ENCODE measurements at regions not wholly inside any gene's neighbourhood (a gene's known extent, or its start where the extent isn't known, plus 50 kb on each side); places are given as distances from the start of the nearest gene placed in this dataset.
"Not testable (repeated sequence)": the region's sequence is repeated elsewhere in the genome, so short reads cannot be mapped to it uniquely, and the experiment has no call there.

- no peak for TF ChIP-seq CTCF (IDR thresholded peaks at IDR 0.05)
- no peak for ATAC-seq
- Histone ChIP-seq H3K27me3 (no peaks in the 10 kb centered on the region), H3K4me1 (peaks cover 8% of the 10 kb centered on the region), H3K36me3 (no peaks in the 10 kb centered on the region), H3K27ac (no peak overlapping the region), H3K9me3 (no peaks in the 10 kb centered on the region), H3K4me3 (no peak overlapping the region)
- intact Hi-C loops (cut with DNase I): no loop called here
- no peak for DNase-seq
These were observed 329.2 kb upstream of the PRR16 start for GRCh38 chr5:120134944-120135343.

- Histone ChIP-seq H3K4me1 (peaks cover 12% of the 10 kb centered on the region), H3K36me3 (no peaks in the 10 kb centered on the region), H3K27ac (no peak overlapping the region), H3K9me3 (no peaks in the 10 kb centered on the region), H3K4me3 (no peak overlapping the region), H3K27me3 (no peaks in the 10 kb centered on the region)
- no peak for ATAC-seq
- no peak for DNase-seq
- intact Hi-C loops (cut with DNase I): no loop called here
- no peak for TF ChIP-seq CTCF (IDR thresholded peaks at IDR 0.05)
These were observed 326.5 kb upstream of the PRR16 start for GRCh38 chr5:120137582-120137981.

DNA sequence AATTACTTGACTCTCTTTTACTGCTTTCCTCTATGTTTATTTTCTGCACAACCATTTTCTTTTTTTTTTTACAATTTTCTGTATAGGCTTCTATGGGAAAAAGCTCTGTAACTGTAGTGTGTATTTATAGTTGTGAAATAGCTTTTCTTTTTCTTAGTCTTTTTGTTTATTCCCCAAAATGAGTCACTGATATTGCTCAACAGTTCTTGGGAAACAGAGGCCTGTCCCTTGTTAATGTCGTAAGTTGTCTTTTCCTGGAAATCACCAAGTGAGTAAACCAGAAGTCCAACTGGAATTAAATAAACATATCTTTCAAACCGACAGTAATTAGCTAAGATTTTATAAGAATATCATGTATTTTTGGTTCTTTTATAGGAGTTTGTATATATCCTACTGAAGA is 325.1 kb upstream of the PRR16 start:
- H3K27ac ChIP-seq: peak overlapping the region; percentile 67
- ATAC-seq (peak; percentile 50), DNase-seq (no peak)

DNA sequence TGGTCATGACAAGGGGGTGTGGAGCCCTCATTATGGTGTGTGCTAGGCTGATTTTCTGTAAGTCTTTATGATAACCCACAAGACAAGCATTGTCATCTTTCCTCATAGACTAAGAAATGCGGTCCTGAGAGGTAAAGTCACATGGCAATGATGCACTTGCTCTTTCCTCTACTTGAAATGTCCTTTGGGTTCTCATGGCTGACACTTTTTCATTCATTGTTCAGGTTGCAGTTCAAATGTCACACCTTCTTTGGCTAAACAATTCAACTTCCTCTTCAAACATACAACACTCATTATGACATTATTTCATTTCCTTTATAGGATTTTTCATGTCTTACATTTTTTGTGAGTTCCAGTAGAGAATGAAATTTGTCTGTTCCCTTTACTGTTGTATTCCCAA is 323.6 kb upstream of the PRR16 start:
- H3K4me1 ChIP-seq: peaks cover 12% of the 10 kb centered on the region
- no peak for DNase-seq
- no peaks in the 10 kb centered on the region for H3K9me3 ChIP-seq
- no peak for TF ChIP-seq CTCF (IDR thresholded peaks at IDR 0.05)
- H3K27ac ChIP-seq: no peak overlapping the region
- intact Hi-C loops (cut with DNase I): no loop called here
- no peaks in the 10 kb centered on the region for H3K27me3 ChIP-seq
- no peak for ATAC-seq
- H3K36me3 ChIP-seq: no peaks in the 10 kb centered on the region
- no peak overlapping the region for H3K4me3 ChIP-seq

More for the DNA sequence above, 325.1 kb upstream of the PRR16 start:
- intact Hi-C loops (cut with DNase I): no loop called here
- no peak overlapping the region for H3K4me3 ChIP-seq
- no peak for TF ChIP-seq CTCF (IDR thresholded peaks at IDR 0.05)
- no peaks in the 10 kb centered on the region for H3K27me3 ChIP-seq
- H3K36me3 ChIP-seq: no peaks in the 10 kb centered on the region
- H3K4me1 ChIP-seq: peaks cover 12% of the 10 kb centered on the region
- H3K9me3 ChIP-seq: no peaks in the 10 kb centered on the region

DNA sequence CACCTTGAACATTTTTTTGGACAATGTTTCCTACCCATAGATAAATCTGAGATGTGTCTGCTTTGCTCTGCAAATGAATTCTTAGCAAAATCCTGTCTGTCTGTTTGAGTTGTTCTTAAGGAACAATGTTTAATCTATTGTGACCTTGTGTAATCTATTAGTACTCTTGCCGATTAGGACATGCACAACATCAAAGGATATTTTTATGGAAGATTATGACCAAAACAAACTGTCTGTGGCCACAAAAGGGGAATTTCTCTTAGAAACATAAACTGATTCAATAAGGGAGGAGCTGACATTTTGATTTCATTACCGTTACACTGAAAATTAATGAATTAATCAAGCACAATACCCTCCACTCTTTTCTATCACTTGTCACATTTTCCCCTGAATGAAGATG is 323.0 kb upstream of the PRR16 start:
- DNase-seq: no peak
- no peaks in the 10 kb centered on the region for H3K9me3 ChIP-seq
- H3K36me3 ChIP-seq: no peaks in the 10 kb centered on the region
- H3K27ac ChIP-seq: no peak overlapping the region
- peaks cover 12% of the 10 kb centered on the region for H3K4me1 ChIP-seq
- no peak overlapping the region for H3K4me3 ChIP-seq
- no peak for TF ChIP-seq CTCF (IDR thresholded peaks at IDR 0.05)
- H3K27me3 ChIP-seq: no peaks in the 10 kb centered on the region
- ATAC-seq: no peak
- intact Hi-C loops (cut with DNase I): no loop called here

GRCh38 chr5:120146787-120147186 is 317.3 kb upstream of the PRR16 start:
- no peaks in the 10 kb centered on the region for H3K4me1 ChIP-seq
- no peaks in the 10 kb centered on the region for H3K36me3 ChIP-seq
- H3K9me3 ChIP-seq: no peaks in the 10 kb centered on the region
- H3K27me3 ChIP-seq: no peaks in the 10 kb centered on the region
- intact Hi-C loops (cut with DNase I): no loop called here
- ATAC-seq (no peak), DNase-seq (no peak)
- TF ChIP-seq CTCF (IDR thresholded peaks at IDR 0.05): no peak
- no peak overlapping the region for H3K4me3 ChIP-seq
- H3K27ac ChIP-seq: no peak overlapping the region

DNA sequence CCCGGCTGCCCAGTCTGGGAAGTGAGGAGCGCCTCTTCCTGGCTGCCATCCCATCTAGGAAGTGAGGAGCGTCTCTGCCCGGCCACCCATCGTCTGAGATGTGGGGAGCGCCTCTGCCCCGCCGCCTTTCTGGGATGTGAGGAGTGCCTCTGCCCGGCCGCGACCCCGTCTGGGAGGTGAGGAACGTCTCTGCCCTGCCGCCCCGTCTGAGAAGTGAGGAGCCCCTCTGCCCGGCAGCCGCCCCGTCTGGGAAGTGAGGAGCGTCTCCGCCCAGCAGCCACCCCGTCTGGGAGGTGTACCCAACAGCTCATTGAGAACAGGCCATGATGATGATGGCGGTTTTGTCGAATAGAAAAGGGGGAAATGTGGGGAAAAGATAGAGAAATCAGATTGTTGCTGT is 316.2 kb upstream of the PRR16 start:
- DNase-seq; intact Hi-C loops (cut with DNase I); H3K4me1 ChIP-seq: not testable (repeated sequence)

More for the DNA sequence above, 316.2 kb upstream of the PRR16 start:
- not testable (repeated sequence) for H3K27ac ChIP-seq, ATAC-seq, H3K36me3 ChIP-seq, H3K4me3 ChIP-seq, H3K27me3 ChIP-seq, H3K9me3 ChIP-seq

Measured in upper lobe of right lung (tissue), 1 donor.